Uterus (tissue), 3 donors: ENCODE measurements at regions not wholly inside any gene's neighbourhood (a gene's known extent, or its start where the extent isn't known, plus 50 kb on each side); places are given as distances from the start of the nearest gene placed in this dataset.

Source experiments
- DNase-seq, 2 donors: peaks; one replicate each; pipeline ENCODE4 v3.0.0-alpha.2; 2019 to 2020
- H3K27ac ChIP-seq, 2 donors: fragments of 200-600 bp; sonication (generic); 1 replicate in 1 of 2; 2 replicates in 1 of 2; pipeline ENCODE4 v1.5.1; 2016 to 2018
- H3K27me3 ChIP-seq, 2 donors: fragments of 200-600 bp; sonication (generic); one replicate each; pipeline ENCODE4 v1.5.1; 2018 to 2019; ENCODE audit warnings: control low read depth in 1 of 2
- H3K36me3 ChIP-seq, 2 donors: fragments of 200-600 bp; sonication (generic); one replicate each; pipeline ENCODE4 v1.5.1; 2019; ENCODE audit warnings: control low read depth in 1 of 2
- H3K4me1 ChIP-seq, 2 donors: fragments of 200-600 bp; sonication (generic); one replicate each; pipeline ENCODE4 v1.5.1; 2018 to 2019; ENCODE audit warnings: control low read depth in 1 of 2
- H3K4me3 ChIP-seq, 2 donors: fragments of 200-600 bp; sonication (generic); 1 replicate in 1 of 2; 2 replicates in 1 of 2; pipeline ENCODE4 v1.5.1; 2018 to 2019; ENCODE audit warnings: mild to moderate bottlenecking in 1 of 2
- H3K9me3 ChIP-seq, 2 donors: fragments of 200-600 bp; sonication (generic); one replicate each; pipeline ENCODE4 v1.5.1; 2019; ENCODE audit warnings: control low read depth in 1 of 2
- CTCF ChIP-seq, 4 experiments: fragments of 200-600 bp in 2 of 4; fragments of 450-650 bp in 2 of 4; sonication (generic) in 2 of 4; IDR thresholded peaks; one replicate each; pipeline ENCODE4 v1.5.1; 2016 to 2019; ENCODE audit warnings: antibody characterized with exemption in 4 of 4, mild to moderate bottlenecking in 2 of 4, moderate library complexity in 1 of 4
- POLR2A ChIP-seq, 2 donors: fragments of 450-650 bp; IDR thresholded peaks; one replicate each; pipeline ENCODE4 v1.6.1; 2016; ENCODE audit warnings: antibody characterized with exemption in 2 of 2, mild to moderate bottlenecking in 1 of 2, moderate library complexity in 1 of 2
- intact Hi-C: fragments of 100-400 bp; cut with DNase I; formaldehyde crosslinking; loops from one replicate; pipeline ENCODE4 v1.15.1; 2023; ENCODE audit warnings: low total_unique reads
- donor health status: DM: yes; HTN: yes; CAD: no.

- intact Hi-C loops, result no loop called here
- no peaks in the 10 kb centered on the region for H3K27me3 ChIP-seq
- no peaks in the 10 kb centered on the region for H3K4me1 ChIP-seq
- H3K36me3 ChIP-seq, result no peaks in the 10 kb centered on the region
- no peak for DNase-seq
- no peak for TF ChIP-seq POLR2A (IDR thresholded peaks at IDR 0.05)
- no peak for TF ChIP-seq CTCF (IDR thresholded peaks at IDR 0.05)
- no peaks in the 10 kb centered on the region for H3K9me3 ChIP-seq
- no peak overlapping the region for H3K4me3 ChIP-seq
- H3K27ac ChIP-seq, result no peak overlapping the region
Observed at GRCh38 chr4:177921715-177922114, 479.5 kb upstream of the AGA start.

GRCh38 chr4:177923888-177924287 lies 481.7 kb upstream of the AGA start:
- no peak overlapping the region for H3K4me3 ChIP-seq
- H3K4me1 ChIP-seq, result no peaks in the 10 kb centered on the region
- H3K36me3 ChIP-seq, result no peaks in the 10 kb centered on the region
- H3K9me3 ChIP-seq, result no peaks in the 10 kb centered on the region
- no peak for TF ChIP-seq CTCF (IDR thresholded peaks at IDR 0.05)
- no peak for TF ChIP-seq POLR2A (IDR thresholded peaks at IDR 0.05)
- H3K27me3 ChIP-seq, result no peaks in the 10 kb centered on the region
- intact Hi-C loops, result no loop called here
- DNase-seq, result no peak
- H3K27ac ChIP-seq, result no peak overlapping the region

GRCh38 chr4:177937041-177937440 lies 494.8 kb upstream of the AGA start:
- Histone ChIP-seq H3K4me3 (no peak overlapping the region), H3K4me1 (no peaks in the 10 kb centered on the region), H3K9me3 (no peaks in the 10 kb centered on the region), H3K27me3 (no peaks in the 10 kb centered on the region), H3K27ac (no peak overlapping the region), H3K36me3 (no peaks in the 10 kb centered on the region)
- no peak for TF ChIP-seq POLR2A (IDR thresholded peaks at IDR 0.05)
- no peak for DNase-seq
- intact Hi-C loops, result no loop called here

- H3K4me1 ChIP-seq, result no peaks in the 10 kb centered on the region
- TF ChIP-seq POLR2A (IDR thresholded peaks at IDR 0.05) (no peak), CTCF (IDR thresholded peaks at IDR 0.05) (no peak)
- intact Hi-C loops, result no loop called here
- H3K27ac ChIP-seq, result no peak overlapping the region
- no peaks in the 10 kb centered on the region for H3K27me3 ChIP-seq
- no peak for DNase-seq
- no peaks in the 10 kb centered on the region for H3K9me3 ChIP-seq
- H3K36me3 ChIP-seq, result peaks cover 0 to 1% of the 10 kb centered on the region in 2 donors
- H3K4me3 ChIP-seq, result no peak overlapping the region
Observed at GRCh38 chr4:177938226-177938625, 496.0 kb upstream of the AGA start.

- intact Hi-C loops, result no loop called here
- TF ChIP-seq CTCF (IDR thresholded peaks at IDR 0.05), result no peak
- Histone ChIP-seq H3K36me3 (peaks cover 0 to 3% of the 10 kb centered on the region in 2 donors), H3K4me1 (no peaks in the 10 kb centered on the region), H3K4me3 (no peak overlapping the region), H3K27ac (no peak overlapping the region), H3K27me3 (no peaks in the 10 kb centered on the region), H3K9me3 (no peaks in the 10 kb centered on the region)
- no peak for DNase-seq
Observed at GRCh38 chr4:177945268-177945667, 503.0 kb upstream of the AGA start.

- Histone ChIP-seq H3K4me3 (no peak overlapping the region), H3K27ac (no peak overlapping the region), H3K4me1 (no peaks in the 10 kb centered on the region), H3K36me3 (peaks cover 0 to 3% of the 10 kb centered on the region in 2 donors), H3K27me3 (no peaks in the 10 kb centered on the region), H3K9me3 (no peaks in the 10 kb centered on the region)
- DNase-seq, result no peak
- TF ChIP-seq CTCF (IDR thresholded peaks at IDR 0.05), result no peak
- no peak for TF ChIP-seq POLR2A (IDR thresholded peaks at IDR 0.05)
- intact Hi-C loops, result no loop called here
Observed at GRCh38 chr4:177947607-177948006, 505.4 kb upstream of the AGA start.
